GM18870 (cell line): ENCODE measurements at regions not wholly inside any gene's neighbourhood (a gene's known extent, or its start where the extent isn't known, plus 50 kb on each side); places are given as distances from the start of the nearest gene placed in this dataset.
"Not testable (repeated sequence)": the region's sequence is repeated elsewhere in the genome, so short reads cannot be mapped to it uniquely, and the experiment has no call there.

Experiments used
- ATAC-seq: cut with Tn5 transposase; IDR thresholded peaks from one replicate; pipeline ENCODE4 v1.9.1; 2021; ENCODE audit warnings: moderate library complexity; ENCODE audit not compliant: unreplicated experiment

DNA sequence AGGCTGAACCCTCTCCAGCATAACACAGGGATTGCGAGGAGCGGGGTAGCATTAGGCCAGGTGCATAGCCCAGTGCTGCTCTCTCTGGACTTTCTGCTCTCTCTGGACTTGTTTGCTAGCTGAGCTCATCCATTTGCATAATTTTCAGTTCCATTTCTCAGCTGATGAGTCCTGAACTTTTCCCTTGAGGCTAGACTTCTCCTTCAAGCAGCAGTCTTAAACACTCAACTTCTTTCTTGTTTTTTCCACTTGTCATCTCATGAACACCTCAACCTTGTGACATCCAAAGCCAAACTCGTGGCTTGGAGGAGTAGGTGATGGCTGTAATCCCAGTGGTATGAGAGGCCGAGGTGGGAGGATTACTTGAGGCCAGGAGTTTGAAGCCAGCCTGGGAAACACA lies 62.4 kb upstream of the EEF2KMT start:
- not testable (repeated sequence) for ATAC-seq

DNA sequence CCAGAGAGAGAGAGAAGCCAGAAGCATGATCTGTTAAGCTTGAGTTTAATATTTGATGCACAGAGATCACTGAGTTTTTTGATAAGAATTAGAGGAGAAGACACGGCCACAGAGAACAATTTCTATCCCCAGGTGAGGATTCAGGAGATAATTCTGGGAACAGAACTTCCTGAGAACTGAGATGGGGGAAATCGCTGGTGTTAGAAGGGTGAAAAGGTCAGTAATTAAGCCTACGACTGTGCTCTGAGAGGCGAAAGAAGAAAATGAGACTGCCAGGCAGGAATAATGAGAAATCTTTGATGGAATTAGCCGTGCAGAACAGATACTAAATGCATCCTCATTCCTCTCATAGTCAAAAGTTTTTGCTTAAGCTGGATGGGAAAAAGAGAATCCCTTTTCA lies 61.9 kb upstream of the EEF2KMT start:
- ATAC-seq, result not testable (repeated sequence)

DNA sequence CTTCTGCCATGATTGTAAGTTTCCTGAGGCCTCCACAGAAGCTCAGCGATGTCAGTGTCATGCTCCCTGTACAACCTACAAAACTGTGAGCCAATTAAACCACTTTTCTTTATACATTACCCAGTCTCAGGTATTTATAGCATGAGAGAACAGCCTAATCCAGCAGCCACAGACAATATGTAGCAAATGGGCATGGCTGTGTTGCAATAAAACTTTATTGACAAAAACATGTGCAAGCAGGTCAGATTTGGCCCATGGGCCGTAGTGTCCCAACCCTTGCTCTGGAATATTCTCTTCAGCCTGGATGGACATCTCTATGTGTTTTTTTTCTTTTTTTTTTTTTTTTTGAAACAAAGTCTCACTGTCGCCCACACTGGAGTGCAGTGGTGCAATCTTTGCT lies 60.9 kb upstream of the EEF2KMT start:
- no peak for ATAC-seq

DNA sequence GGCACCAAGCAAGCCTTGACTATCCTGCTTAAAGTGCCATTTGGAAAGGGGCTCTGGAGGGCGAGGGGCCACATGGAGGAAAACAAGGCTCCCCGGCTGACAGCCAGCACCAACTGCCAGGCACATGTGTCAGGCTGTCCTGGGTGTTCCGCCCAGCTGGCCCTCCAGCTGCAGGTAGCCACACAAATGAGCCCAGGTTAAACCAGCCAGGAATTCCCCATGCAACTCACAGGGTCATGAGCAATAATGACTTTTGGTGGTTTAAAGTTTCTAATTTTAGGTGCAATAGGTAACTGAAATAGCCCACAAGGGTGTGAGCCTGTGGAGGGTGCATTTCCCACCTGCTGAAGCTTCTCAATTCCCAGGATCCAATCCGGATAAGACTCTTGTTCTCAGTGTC lies 58.9 kb upstream of the EEF2KMT start:
- not testable (repeated sequence) for ATAC-seq

DNA sequence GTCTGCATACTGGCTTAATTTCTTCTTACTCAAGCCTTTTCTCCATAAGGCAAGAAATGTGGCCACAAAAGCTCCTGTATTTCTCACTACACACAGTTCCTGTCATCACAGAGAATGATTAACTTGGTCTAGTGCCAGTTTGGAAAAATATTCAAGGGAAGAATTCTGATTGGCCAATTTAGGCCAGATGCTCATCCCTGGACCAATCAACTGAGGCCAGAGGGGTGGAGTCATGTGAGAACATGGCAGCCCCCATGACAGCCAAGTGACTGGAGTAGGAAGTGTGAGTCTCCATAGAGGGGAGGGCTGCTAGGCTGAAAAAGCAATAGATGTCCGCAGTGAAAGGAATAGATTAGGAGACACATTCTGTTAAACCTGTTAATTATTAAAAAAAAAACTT lies 56.4 kb upstream of the EEF2KMT start:
- ATAC-seq, result not testable (repeated sequence)

DNA sequence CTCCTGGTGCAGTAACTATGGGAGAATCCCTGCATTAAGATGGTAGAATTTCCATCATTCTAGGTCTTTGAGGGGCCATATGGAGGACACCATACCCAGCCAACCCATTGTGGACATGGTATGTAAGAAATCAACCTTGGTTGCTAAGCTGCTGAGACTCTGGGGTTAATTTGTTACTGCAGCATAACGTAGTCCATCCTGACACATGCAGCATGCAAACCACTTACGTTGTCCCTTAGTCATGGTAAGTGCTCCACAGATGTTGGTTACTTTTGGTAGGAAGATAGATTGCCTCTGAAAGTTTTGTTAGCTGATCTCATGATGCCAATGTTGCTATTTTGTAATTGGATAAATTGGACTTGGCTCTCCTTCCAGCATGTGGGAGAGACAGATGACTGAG lies 53.8 kb upstream of the EEF2KMT start:
- not testable (repeated sequence) for ATAC-seq
